Glutamatergic neuron (in vitro differentiated cells): ENCODE measurements at regions not wholly inside any gene's neighbourhood (a gene's known extent, or its start where the extent isn't known, plus 50 kb on each side); places are given as distances from the start of the nearest gene placed in this dataset.

Experiments
- DNase-seq: peaks from one replicate; pipeline ENCODE4 v3.0.0; 2022
- H3K27ac Mint-ChIP-seq: one replicate; pipeline ENCODE4 v1.8.0; 2020; ENCODE audit warnings: mild to moderate bottlenecking, mixed read lengths, inconsistent platforms; ENCODE audit not compliant: unreplicated experiment
- H3K27me3 Mint-ChIP-seq: one replicate; pipeline ENCODE4 v1.8.0; 2020; ENCODE audit warnings: mild to moderate bottlenecking, moderate library complexity, mixed read lengths, inconsistent platforms; ENCODE audit not compliant: unreplicated experiment
- H3K36me3 Mint-ChIP-seq: one replicate; pipeline ENCODE4 v1.8.0; 2020; ENCODE audit warnings: mild to moderate bottlenecking, mixed read lengths, inconsistent platforms; ENCODE audit not compliant: unreplicated experiment
- H3K4me1 Mint-ChIP-seq: one replicate; pipeline ENCODE4 v1.8.0; 2020; ENCODE audit warnings: mild to moderate bottlenecking, low read depth, mixed read lengths, inconsistent platforms; ENCODE audit not compliant: unreplicated experiment
- H3K4me3 Mint-ChIP-seq: one replicate; pipeline ENCODE4 v1.8.0; 2020; ENCODE audit warnings: mild to moderate bottlenecking, mixed read lengths, inconsistent platforms; ENCODE audit not compliant: unreplicated experiment
- H3K9me3 Mint-ChIP-seq: one replicate; pipeline ENCODE4 v1.8.0; 2020; ENCODE audit warnings: mild to moderate bottlenecking, moderate library complexity, mixed read lengths, inconsistent platforms; ENCODE audit not compliant: unreplicated experiment
- TF ChIP-seq, protein P1 (sequence below): fragments of 200-600 bp; sonication (generic); IDR thresholded peaks from one replicate; pipeline ENCODE4 v1.5.0; 2021; ENCODE audit not compliant: partially characterized antibody, unreplicated experiment

GRCh38 chr4:144350706-144351105 lies 210.2 kb upstream of the GYPA start:
- Mint-ChIP-seq H3K4me1 (no peaks in the 10 kb centered on the region), H3K36me3 (no peaks in the 10 kb centered on the region), H3K4me3 (no peak overlapping the region), H3K9me3 (no peaks in the 10 kb centered on the region), H3K27me3 (no peaks in the 10 kb centered on the region), H3K27ac (no peak overlapping the region)
- DNase-seq, result no peak
- TF ChIP-seq, protein P1, sequence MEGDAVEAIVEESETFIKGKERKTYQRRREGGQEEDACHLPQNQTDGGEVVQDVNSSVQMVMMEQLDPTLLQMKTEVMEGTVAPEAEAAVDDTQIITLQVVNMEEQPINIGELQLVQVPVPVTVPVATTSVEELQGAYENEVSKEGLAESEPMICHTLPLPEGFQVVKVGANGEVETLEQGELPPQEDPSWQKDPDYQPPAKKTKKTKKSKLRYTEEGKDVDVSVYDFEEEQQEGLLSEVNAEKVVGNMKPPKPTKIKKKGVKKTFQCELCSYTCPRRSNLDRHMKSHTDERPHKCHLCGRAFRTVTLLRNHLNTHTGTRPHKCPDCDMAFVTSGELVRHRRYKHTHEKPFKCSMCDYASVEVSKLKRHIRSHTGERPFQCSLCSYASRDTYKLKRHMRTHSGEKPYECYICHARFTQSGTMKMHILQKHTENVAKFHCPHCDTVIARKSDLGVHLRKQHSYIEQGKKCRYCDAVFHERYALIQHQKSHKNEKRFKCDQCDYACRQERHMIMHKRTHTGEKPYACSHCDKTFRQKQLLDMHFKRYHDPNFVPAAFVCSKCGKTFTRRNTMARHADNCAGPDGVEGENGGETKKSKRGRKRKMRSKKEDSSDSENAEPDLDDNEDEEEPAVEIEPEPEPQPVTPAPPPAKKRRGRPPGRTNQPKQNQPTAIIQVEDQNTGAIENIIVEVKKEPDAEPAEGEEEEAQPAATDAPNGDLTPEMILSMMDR, result no peak

DNA sequence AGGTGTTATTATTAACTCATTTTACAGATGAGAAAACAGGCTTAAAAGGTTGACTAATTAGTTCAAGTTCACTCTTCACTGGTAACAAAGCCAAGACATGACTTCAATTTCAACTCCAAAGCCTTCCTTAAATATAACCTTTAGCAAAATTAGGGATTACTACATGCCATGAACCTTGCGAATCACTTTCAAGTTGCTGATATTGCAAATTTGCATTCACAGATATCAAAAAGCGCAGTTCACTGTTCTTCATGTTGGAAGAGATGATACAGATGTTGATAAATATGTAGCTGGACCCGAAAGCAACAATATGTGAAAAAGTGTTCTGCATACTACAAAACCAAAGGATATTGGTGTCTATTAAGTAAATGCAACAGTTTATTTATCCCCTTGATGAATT lies 210.8 kb upstream of the GYPA start:
- H3K27ac Mint-ChIP-seq, result no peak overlapping the region
- no peaks in the 10 kb centered on the region for H3K9me3 Mint-ChIP-seq
- no peak for DNase-seq
- no peaks in the 10 kb centered on the region for H3K36me3 Mint-ChIP-seq
- no peak overlapping the region for H3K4me3 Mint-ChIP-seq
- H3K4me1 Mint-ChIP-seq, result peaks cover 6% of the 10 kb centered on the region
- no peaks in the 10 kb centered on the region for H3K27me3 Mint-ChIP-seq
- TF ChIP-seq, protein P1, result no peak

- H3K36me3 Mint-ChIP-seq, result no peaks in the 10 kb centered on the region
Measured at GRCh38 chr4:144353292-144353691, 212.8 kb upstream of the GYPA start.

DNA sequence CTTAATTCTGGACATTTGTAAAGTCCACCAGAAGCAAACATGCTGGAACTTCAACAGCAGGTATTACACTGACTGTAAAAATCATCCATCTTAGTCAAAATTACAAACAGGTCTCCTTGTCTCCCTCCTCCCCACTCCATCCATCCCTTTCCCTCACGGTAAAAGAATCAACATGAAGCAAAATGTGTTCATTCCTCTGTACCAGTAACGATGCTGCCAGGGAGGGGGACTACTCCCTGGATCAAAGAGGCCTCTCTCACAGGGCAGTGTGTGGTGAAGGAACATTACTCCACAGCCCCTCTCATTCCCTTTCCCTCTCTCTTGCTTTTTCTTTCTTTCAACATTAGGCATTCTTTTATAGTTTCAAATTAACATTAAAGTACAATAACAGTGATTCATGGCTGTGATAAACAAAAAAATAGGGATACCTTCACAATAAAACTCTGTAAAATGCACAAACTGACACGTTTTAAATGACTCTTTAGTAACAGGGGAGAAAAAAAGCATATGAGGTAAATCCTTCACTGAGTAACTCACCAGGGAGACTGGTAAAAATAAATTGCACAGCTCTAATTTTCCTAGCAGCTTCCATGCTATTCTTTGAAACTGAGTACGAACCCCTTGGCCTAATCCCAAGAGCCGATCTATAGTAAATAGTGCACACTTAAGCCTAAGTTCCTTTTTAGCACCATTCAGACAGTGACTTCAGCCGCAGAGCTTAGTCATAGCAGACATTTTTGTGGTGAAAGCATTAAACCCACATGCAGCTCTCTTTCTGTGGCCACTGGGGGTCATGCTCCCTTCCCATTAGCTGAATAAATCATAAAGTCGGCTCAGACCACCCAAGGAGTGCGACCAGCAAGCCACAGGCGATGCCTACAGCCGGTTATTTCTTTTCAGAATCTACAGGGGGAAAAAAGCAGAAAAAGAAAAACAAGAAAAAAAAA lies 215.6 kb upstream of the GYPA start:
- H3K4me1 Mint-ChIP-seq, result peaks cover 12% of the 10 kb centered on the region
- H3K9me3 Mint-ChIP-seq, result no peaks in the 10 kb centered on the region
- no peak overlapping the region for H3K27ac Mint-ChIP-seq
- H3K27me3 Mint-ChIP-seq, result no peaks in the 10 kb centered on the region
- H3K36me3 Mint-ChIP-seq, result no peaks in the 10 kb centered on the region
- DNase-seq, result peak; percentile 44
- TF ChIP-seq, protein P1, result no peak
- peak overlapping the region; percentile 31 for H3K4me3 Mint-ChIP-seq

More at GRCh38 chr4:144353292-144353691, 212.8 kb upstream of the GYPA start:
- Mint-ChIP-seq H3K4me1 (peaks cover 12% of the 10 kb centered on the region), H3K9me3 (no peaks in the 10 kb centered on the region), H3K27me3 (no peaks in the 10 kb centered on the region), H3K4me3 (no peak overlapping the region), H3K27ac (no peak overlapping the region)
- no peak for DNase-seq
- TF ChIP-seq, protein P1, result no peak

DNA sequence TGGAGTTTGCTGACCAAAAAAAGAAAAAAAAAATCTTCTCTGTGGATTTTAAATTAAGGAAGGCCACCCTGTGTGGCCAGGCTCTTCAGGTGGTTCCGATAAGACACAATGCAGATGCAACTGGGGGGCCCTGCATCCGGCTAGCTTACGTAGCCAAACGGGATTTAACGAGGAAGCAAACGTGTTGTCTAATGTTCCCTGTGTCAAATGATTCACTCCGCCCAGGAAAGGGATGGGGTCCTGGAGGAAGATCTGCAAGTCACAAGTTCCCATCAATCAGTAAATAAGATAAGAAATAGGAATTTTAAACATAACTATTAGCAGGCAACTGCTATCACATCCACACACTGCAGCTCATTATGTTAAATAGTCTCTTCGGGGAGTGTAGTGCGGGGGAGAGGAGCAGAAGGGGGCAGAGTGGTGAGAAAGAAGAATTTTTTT lies 216.4 kb upstream of the GYPA start:
- Mint-ChIP-seq H3K4me1 (peaks cover 12% of the 10 kb centered on the region), H3K4me3 (peak overlapping the region; percentile 72), H3K27me3 (no peaks in the 10 kb centered on the region), H3K27ac (peak overlapping the region; percentile 60), H3K9me3 (no peaks in the 10 kb centered on the region), H3K36me3 (no peaks in the 10 kb centered on the region)
- no peak for DNase-seq
- TF ChIP-seq, protein P1, result no peak
